Esophagus mucosa (tissue), 1 donor: ENCODE measurements at regions not wholly inside any gene's neighbourhood (a gene's known extent, or its start where the extent isn't known, plus 50 kb on each side); places are given as distances from the start of the nearest gene placed in this dataset.
A peak's percentile ranks its signal among the peaks of the same experiment; 100 is the strongest.

Experiments
- ATAC-seq: fragments of 200-7000 bp; cut with Tn5 transposase; one replicate; pipeline ENCODE4 v1.9.1; 2020
- donor health status: DM: yes; HTN: yes; CAD: no.

GRCh38 chr6:169165561-169166300, 87.9 kb downstream of the THBS2 start:
- ATAC-seq = no peak

DNA sequence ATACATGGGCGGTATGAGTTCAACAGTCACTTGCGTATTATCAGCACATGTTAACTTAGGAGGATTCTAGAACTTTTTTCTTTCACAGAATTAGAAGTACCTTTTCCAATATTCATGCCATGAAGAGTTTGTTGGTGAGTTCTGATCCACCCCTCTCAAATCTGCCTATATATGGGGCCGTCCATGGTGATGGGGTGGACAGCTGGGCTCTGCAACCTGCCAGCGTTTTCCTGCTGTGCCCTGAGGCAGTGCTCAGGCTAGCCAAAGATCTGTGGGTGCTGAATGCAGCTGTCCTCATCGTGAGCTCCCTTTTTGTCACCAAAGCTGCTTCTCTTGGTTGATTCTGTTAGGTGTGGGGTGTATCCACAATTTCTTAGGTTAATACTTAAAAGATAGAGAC, 88.7 kb downstream of the THBS2 start:
- no peak for ATAC-seq

DNA sequence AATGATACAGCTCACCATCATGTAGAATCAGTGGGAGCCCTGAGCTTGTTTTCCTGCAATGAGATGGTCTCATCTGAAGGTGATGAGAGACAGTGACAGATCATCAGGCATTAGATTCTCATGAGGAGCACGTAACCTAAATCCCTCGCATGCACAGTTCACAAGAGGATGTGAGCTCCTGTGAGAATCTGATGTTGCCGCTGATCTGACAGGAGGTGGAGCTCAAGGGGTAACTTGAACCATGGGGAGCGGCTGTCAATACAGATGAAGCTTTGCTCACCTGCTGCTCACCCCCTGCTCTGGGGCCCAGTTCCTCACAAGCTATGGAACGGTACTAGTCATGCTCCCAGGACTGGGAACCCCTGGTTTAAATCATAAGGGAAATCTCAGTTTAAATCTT, 89.2 kb downstream of the THBS2 start:
- no peak for ATAC-seq

- ATAC-seq = no peak
These were observed 90.2 kb downstream of the THBS2 start for GRCh38 chr6:169163411-169163901.

GRCh38 chr6:169162752-169163407, 90.8 kb downstream of the THBS2 start:
- ATAC-seq = peak; percentile 93

- peak; percentile 5 for ATAC-seq
These were observed 91.4 kb downstream of the THBS2 start for GRCh38 chr6:169162249-169162648.

DNA sequence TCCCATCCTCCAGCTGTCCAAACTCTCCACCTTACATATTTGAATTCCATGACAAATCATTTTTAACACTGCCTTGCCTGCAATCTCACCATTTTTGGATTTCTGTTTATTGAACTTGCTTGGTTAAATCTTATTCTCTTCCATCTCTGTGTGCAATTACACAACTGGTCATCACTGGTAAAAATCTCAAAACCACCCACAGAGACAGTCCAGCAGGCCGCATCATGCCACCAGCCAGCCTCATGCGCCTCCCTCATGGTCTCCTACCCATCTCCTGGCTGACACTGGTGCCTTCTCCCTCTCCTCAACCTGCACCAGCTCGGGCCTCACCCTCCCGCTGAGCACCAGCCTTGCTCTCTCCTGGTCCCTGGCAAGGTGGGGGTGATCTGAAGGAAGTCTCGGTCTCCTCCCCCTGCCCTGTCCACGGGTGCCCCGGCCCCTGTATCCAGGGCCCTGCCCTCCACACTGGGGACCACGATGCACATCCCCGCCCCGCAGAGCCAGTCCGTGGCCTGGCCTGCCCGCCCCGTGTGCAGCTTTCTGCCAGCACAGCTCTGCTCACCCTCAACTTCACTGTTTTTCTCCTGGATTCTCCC, 92.0 kb downstream of the THBS2 start:
- ATAC-seq = no peak

- no peak for ATAC-seq
These were observed 92.6 kb downstream of the THBS2 start for GRCh38 chr6:169160855-169161560.

GRCh38 chr6:169160091-169160854, 93.4 kb downstream of the THBS2 start:
- ATAC-seq = no peak

DNA sequence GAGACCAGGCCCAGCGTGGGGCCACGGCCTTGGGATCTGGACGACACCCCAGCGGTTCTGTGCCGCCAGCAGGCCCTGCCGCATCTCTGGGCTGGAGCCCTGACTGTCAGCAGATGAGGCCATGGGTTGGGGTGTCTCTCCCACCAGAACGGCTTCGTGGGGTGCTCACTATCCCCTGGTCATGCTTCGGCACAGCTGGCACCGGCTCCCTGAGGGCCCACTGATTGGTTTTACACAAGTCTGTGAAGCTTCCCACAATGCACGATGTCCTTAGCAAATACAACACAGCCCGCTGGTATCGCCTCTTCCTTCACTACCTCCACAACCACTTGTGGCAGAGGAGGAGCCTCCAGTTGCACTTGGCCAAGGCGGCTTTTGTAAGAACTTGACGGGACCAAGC, 94.3 kb downstream of the THBS2 start:
- no peak for ATAC-seq

- no peak for ATAC-seq
These were observed 95.0 kb downstream of the THBS2 start for GRCh38 chr6:169158691-169159090.

GRCh38 chr6:169158174-169158573, 95.5 kb downstream of the THBS2 start:
- no peak for ATAC-seq

GRCh38 chr6:169157197-169158148, 96.2 kb downstream of the THBS2 start:
- no peak for ATAC-seq

DNA sequence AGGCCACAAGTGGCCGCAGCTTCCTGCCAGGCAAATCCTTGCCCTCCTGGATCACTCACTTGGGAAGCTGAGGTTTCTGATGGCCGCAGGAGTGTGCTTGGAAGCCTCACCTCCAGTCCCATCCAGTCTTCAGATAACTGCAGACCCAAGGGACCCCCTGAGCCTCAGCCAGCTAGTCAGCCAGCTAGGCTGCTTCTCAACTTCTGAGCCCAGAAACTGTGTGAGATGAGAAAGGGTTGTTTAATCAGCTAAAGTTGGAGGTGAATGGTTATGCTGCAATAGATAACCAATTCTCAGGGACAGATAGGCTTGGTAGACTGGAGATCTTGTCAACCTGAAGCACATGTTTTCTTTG, 96.9 kb downstream of the THBS2 start:
- no peak for ATAC-seq

- no peak for ATAC-seq
These were observed 97.4 kb downstream of the THBS2 start for GRCh38 chr6:169156108-169156792.

GRCh38 chr6:169155481-169155880, 98.2 kb downstream of the THBS2 start:
- no peak for ATAC-seq

DNA sequence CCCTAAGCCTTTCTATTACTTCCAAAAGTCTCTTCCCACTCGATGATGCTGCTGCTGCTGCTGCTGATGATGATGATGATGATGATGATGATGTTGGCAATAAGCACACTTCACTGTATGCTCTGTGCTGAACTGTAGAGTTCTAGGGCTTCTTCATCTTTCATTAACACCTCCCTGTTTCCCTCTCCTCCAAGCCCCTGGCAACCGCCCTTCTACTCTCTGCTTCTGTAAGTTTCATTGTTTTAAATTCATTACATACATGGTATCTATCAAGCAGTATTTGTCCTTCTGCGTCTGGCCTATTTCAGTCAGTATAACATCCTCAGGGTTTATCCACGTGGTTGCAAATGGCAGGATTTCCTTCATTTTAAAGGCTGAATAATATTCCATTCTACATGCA, 100.2 kb downstream of the THBS2 start:
- no peak for ATAC-seq

DNA sequence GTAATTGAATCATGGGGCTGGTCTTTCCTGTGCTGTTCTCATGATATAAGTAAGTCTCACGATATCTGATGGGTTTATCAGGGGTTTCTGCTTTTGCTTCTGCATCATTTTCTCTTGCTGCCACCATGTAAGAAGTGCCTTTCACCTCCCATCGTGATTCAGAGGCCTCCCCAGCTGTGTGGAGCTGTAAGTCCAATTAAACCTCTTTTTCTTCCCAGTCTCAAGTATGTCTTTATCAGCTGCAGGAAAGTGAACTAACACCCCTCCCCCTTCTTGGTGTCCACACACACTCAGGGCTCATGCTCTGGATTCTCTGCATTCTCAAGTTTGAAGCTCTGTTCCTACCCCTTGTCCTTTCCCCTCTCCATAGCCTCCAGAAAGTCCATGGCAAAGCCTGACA, 107.1 kb downstream of the THBS2 start:
- ATAC-seq = no peak

DNA sequence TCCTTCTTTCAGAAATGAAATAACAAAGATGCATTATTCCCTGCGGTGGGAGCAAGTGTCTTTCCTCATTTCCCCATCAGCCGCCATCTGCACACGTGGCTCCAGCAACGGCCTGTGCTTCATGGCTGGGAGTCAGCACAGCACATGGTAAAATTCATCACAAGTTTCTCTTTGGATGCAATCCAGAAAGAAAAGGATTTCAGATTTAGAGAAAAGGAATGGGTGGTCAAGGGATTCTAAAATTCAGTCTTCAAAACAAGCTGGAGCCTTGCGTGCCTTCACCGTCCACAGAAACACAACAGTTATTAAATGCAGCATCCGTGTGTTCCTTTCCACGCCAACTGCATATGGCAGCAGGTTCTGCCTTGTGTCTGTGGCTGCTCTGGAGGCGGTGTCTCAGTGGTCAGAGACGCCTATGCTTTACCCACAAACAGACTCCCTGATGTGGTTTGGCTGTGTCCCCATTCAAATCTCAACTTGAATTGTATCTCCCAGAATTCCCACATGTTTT, 107.6 kb downstream of the THBS2 start:
- no peak for ATAC-seq

- no peak for ATAC-seq
These were observed 108.2 kb downstream of the THBS2 start for GRCh38 chr6:169145496-169145895.
